Nephron progenitor cell (in vitro differentiated cells): ENCODE measurements at regions not wholly inside any gene's neighbourhood (a gene's known extent, or its start where the extent isn't known, plus 50 kb on each side); places are given as distances from the start of the nearest gene placed in this dataset.

Source experiments
- DNase-seq: peaks from one replicate; pipeline ENCODE4 v3.0.0; 2021
- H3K27ac Mint-ChIP-seq: 2 replicates; pipeline ENCODE4 v1.8.0; 2021; ENCODE audit warnings: mild to moderate bottlenecking, moderate library complexity, mixed read lengths
- H3K27me3 Mint-ChIP-seq: 2 replicates; pipeline ENCODE4 v1.8.0; 2021; ENCODE audit warnings: mild to moderate bottlenecking, low read depth, mixed read lengths; ENCODE audit not compliant: poor library complexity
- H3K36me3 Mint-ChIP-seq: 2 replicates; pipeline ENCODE4 v1.8.0; 2021; ENCODE audit warnings: low read depth, mixed read lengths
- H3K4me1 Mint-ChIP-seq: 2 replicates; pipeline ENCODE4 v1.8.0; 2021; ENCODE audit warnings: mixed read lengths
- H3K4me3 Mint-ChIP-seq: 2 replicates; pipeline ENCODE4 v1.8.0; 2021; ENCODE audit warnings: mild to moderate bottlenecking, moderate library complexity, mixed read lengths
- H3K9me3 Mint-ChIP-seq: 2 replicates; pipeline ENCODE4 v1.8.0; 2021; ENCODE audit warnings: mild to moderate bottlenecking, moderate library complexity, mixed read lengths
- TF ChIP-seq, protein P1 (sequence below): fragments of 200-600 bp; sonication (generic); IDR thresholded peaks from 2 replicates; pipeline ENCODE4 v1.5.0; 2021; ENCODE audit warnings: antibody characterized with exemption

DNA sequence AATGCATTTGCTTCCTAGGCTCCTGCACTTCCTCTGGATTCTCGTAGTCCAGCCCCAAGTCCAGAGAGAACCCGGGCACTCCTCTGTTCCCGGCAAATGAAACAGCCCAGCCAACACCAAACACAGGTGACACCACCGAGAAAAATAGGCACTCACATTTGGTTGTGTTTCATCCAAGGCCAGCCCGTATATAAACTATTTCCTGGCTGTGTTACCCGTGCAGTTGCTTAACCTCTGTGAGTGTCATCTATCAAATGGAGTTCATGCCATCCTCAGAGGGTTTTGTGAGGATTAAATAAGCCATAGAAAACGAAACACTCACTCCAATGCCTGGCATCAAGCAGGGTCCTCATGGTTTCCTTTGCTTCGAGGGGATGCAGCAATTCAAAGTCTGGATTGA is 115.2 kb downstream of the BOD1 start:
- TF ChIP-seq, protein P1, sequence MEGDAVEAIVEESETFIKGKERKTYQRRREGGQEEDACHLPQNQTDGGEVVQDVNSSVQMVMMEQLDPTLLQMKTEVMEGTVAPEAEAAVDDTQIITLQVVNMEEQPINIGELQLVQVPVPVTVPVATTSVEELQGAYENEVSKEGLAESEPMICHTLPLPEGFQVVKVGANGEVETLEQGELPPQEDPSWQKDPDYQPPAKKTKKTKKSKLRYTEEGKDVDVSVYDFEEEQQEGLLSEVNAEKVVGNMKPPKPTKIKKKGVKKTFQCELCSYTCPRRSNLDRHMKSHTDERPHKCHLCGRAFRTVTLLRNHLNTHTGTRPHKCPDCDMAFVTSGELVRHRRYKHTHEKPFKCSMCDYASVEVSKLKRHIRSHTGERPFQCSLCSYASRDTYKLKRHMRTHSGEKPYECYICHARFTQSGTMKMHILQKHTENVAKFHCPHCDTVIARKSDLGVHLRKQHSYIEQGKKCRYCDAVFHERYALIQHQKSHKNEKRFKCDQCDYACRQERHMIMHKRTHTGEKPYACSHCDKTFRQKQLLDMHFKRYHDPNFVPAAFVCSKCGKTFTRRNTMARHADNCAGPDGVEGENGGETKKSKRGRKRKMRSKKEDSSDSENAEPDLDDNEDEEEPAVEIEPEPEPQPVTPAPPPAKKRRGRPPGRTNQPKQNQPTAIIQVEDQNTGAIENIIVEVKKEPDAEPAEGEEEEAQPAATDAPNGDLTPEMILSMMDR: no peak
- peaks cover 4% of the 10 kb centered on the region for H3K9me3 Mint-ChIP-seq
- H3K4me3 Mint-ChIP-seq: no peak overlapping the region
- H3K27me3 Mint-ChIP-seq: no peaks in the 10 kb centered on the region
- no peak for DNase-seq
- peaks cover 37% of the 10 kb centered on the region for H3K4me1 Mint-ChIP-seq
- H3K36me3 Mint-ChIP-seq: no peaks in the 10 kb centered on the region
- H3K27ac Mint-ChIP-seq: no peak overlapping the region

DNA sequence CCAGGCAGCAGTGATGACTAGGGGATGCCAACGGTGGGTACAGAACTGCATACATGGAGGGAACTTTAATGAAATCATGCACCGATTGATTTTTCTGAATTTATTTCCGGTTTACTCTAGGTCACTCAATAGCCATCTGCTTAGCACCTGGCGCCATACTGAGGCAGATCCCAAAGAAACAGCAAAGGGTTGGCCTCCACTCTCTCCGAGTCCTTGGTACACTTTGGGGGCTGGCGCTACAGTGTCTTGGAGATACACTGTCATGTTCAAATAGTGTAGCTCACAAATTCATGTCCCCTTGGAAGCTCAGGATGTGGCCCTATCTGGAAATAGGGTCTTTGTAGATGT is 116.3 kb downstream of the BOD1 start:
- Mint-ChIP-seq H3K9me3 (no peaks in the 10 kb centered on the region), H3K4me1 (peaks cover 37% of the 10 kb centered on the region), H3K36me3 (no peaks in the 10 kb centered on the region), H3K27me3 (no peaks in the 10 kb centered on the region), H3K27ac (peak overlapping the region; percentile 39), H3K4me3 (no peak overlapping the region)
- no peak for DNase-seq
- TF ChIP-seq, protein P1: no peak

GRCh38 chr5:173499471-173500212 is 116.8 kb downstream of the BOD1 start:
- no peak overlapping the region for H3K27ac Mint-ChIP-seq

GRCh38 chr5:173498739-173499470 is 117.5 kb downstream of the BOD1 start:
- Mint-ChIP-seq H3K9me3 (no peaks in the 10 kb centered on the region), H3K4me1 (peaks cover 37% of the 10 kb centered on the region)

More at GRCh38 chr5:173499471-173500212, 116.8 kb downstream of the BOD1 start:
- H3K4me1 Mint-ChIP-seq: peaks cover 37% of the 10 kb centered on the region
- no peak for DNase-seq
- H3K27me3 Mint-ChIP-seq: no peaks in the 10 kb centered on the region
- no peaks in the 10 kb centered on the region for H3K9me3 Mint-ChIP-seq
- TF ChIP-seq, protein P1: no peak
- H3K36me3 Mint-ChIP-seq: no peaks in the 10 kb centered on the region
- H3K4me3 Mint-ChIP-seq: no peak overlapping the region

DNA sequence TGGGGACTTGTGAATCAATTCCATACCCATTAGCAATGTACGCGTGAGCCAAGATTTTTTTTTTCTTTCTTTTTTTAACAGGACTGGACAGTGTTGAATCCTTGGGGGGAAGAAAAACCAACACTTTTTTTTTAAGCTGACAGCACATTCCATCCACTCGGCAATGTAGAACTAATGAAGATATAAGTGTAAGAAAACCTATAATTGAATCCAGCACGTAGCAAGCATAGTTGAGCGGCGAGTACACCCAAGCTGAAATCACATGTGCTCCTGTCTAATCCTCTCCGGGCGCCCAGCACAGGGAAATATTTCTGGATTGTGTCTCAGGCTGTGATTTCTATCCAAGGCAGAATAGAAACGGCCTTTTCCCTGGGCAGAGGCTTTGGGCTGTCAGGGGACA is 118.2 kb downstream of the BOD1 start:
- Mint-ChIP-seq H3K27ac (no peak overlapping the region), H3K9me3 (no peaks in the 10 kb centered on the region), H3K27me3 (no peaks in the 10 kb centered on the region), H3K4me1 (peaks cover 37% of the 10 kb centered on the region), H3K36me3 (no peaks in the 10 kb centered on the region), H3K4me3 (no peak overlapping the region)
- DNase-seq: no peak
- TF ChIP-seq, protein P1: no peak

More at GRCh38 chr5:173498739-173499470, 117.5 kb downstream of the BOD1 start:
- TF ChIP-seq, protein P1: no peak
- DNase-seq: peak; percentile 12
- Mint-ChIP-seq H3K4me3 (no peak overlapping the region), H3K36me3 (no peaks in the 10 kb centered on the region), H3K27ac (peak overlapping the region; percentile 44), H3K27me3 (no peaks in the 10 kb centered on the region)
